Fibroblast of lung (primary cell): ENCODE measurements at regions not wholly inside any gene's neighbourhood (a gene's known extent, or its start where the extent isn't known, plus 50 kb on each side); places are given as distances from the start of the nearest gene placed in this dataset.

Experiments
- DNase-seq, 2 donors: peaks; one replicate each; pipeline versions ENCODE4 v3.0.0 to v3.0.0-alpha.2; 2010; ENCODE audit warnings: low read depth in 2 of 2
- H2AFZ ChIP-seq: 2 replicates; pipeline ENCODE4 v1.5.1; 2012; ENCODE audit warnings: low read length, control low read depth, inconsistent platforms
- H3K27ac ChIP-seq: 2 replicates; pipeline ENCODE4 v1.5.1; 2011; ENCODE audit warnings: low read length, control low read depth; ENCODE audit not compliant: insufficient read depth
- H3K27me3 ChIP-seq: 2 replicates; pipeline ENCODE4 v1.5.1; 2011; ENCODE audit warnings: mild to moderate bottlenecking, low read length; ENCODE audit not compliant: control insufficient read depth, insufficient read depth
- H3K36me3 ChIP-seq: 2 replicates; pipeline ENCODE4 v1.5.1; 2011; ENCODE audit warnings: low read length; ENCODE audit not compliant: control insufficient read depth, insufficient read depth
- H3K4me1 ChIP-seq: 2 replicates; pipeline ENCODE4 v1.5.1; 2011; ENCODE audit warnings: low read length; ENCODE audit not compliant: control insufficient read depth, insufficient read depth; ENCODE audit errors: extremely low read depth
- H3K4me2 ChIP-seq: 2 replicates; pipeline ENCODE4 v1.5.1; 2011; ENCODE audit warnings: low read length, control low read depth; ENCODE audit not compliant: insufficient read depth; ENCODE audit errors: extremely low read depth
- H3K4me3 ChIP-seq, 4 experiments: fragments of 200-600 bp in 1 of 4; sonication (generic) in 1 of 4; replicated peaks in 1 of 4; 2 replicates each; pipeline ENCODE4 v1.5.1; 2011 to 2016; ENCODE audit warnings: low read length in 4 of 4, low read depth in 3 of 4, mild to moderate bottlenecking in 3 of 4, control low read depth in 2 of 4, inconsistent platforms in 1 of 4, mixed read lengths in 1 of 4; ENCODE audit not compliant: insufficient read depth in 1 of 4; ENCODE audit errors: control extremely low read depth in 1 of 4
- H3K79me2 ChIP-seq: 2 replicates; pipeline ENCODE4 v1.5.1; 2012; ENCODE audit warnings: mild to moderate bottlenecking, low read length, inconsistent platforms; ENCODE audit not compliant: control insufficient read depth, insufficient read depth
- H3K9ac ChIP-seq: 2 replicates; pipeline ENCODE4 v1.5.1; 2011; ENCODE audit warnings: mild to moderate bottlenecking, low read length, control low read depth; ENCODE audit not compliant: insufficient read depth
- H3K9me3 ChIP-seq: 2 replicates; pipeline ENCODE4 v1.5.1; 2012; ENCODE audit warnings: low read depth, low read length; ENCODE audit not compliant: control insufficient read depth, insufficient read depth
- H4K20me1 ChIP-seq: 2 replicates; pipeline ENCODE4 v1.5.1; 2011; ENCODE audit warnings: low read length; ENCODE audit not compliant: control insufficient read depth, insufficient read depth; ENCODE audit errors: extremely low read depth
- CTCF ChIP-seq, 2 donors: IDR thresholded peaks in 1 of 2; conservative IDR thresholded peaks in 1 of 2; 1 replicate in 1 of 2; 2 replicates in 1 of 2; pipeline ENCODE4 v1.5.1; 2011 to 2012; ENCODE audit warnings: low read length in 2 of 2, control low read depth in 1 of 2, inconsistent platforms in 1 of 2, low read depth in 1 of 2, mild to moderate bottlenecking in 1 of 2
- EZH2 ChIP-seq: IDR thresholded peaks from 2 replicates; pipeline ENCODE4 v1.5.1; 2012; ENCODE audit warnings: low read length, control low read depth, mild to moderate bottlenecking; ENCODE audit errors: missing control alignments

- H3K4me3 ChIP-seq: no peak overlapping the region
- TF ChIP-seq EZH2 (no peak), CTCF (conservative IDR thresholded peaks at IDR 0.05 in 1 of 2, IDR thresholded peaks at IDR 0.05 in 1 of 2; ENCODE audit: low read depth in 1 of 2, low read length in 2 of 2) (no peak)
- H3K4me1 ChIP-seq: no peaks in the 10 kb centered on the region
- no peaks in the 10 kb centered on the region for H4K20me1 ChIP-seq
- H3K9me3 ChIP-seq: no peaks in the 10 kb centered on the region
- no peaks in the 10 kb centered on the region for H3K27me3 ChIP-seq
- H3K4me2 ChIP-seq: no peak overlapping the region
- no peaks in the 10 kb centered on the region for H3K36me3 ChIP-seq
- no peak overlapping the region for H3K9ac ChIP-seq
- no peak overlapping the region for H3K27ac ChIP-seq
- H2AFZ ChIP-seq: no peak overlapping the region
- H3K79me2 ChIP-seq: no peaks in the 10 kb centered on the region
- DNase-seq: no peak
Observed at GRCh38 chr2:116042530-116042929, 1600.1 kb downstream of the DPP10 start.

DNA sequence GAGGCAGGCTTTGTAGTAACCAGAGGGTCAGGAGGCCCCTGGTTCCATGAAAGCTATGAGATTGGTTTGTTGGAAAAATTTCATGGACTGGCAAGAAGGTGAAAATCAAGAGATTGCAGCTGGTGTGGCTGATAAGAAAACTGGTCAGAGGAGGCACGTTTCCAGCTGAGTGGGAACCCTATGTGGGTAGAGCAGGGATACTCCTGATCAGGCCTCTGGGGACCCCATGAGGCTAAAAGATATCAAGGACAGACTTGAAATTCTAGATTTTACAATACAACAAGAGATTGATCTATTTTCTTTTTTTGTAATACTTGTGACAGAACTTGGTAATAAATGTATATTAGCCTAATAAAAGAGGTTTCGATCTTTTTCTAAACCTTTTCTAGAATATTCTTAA is 1615.1 kb downstream of the DPP10 start:
- DNase-seq: no peak
- Histone ChIP-seq H3K4me2 (no peak overlapping the region), H3K36me3 (no peaks in the 10 kb centered on the region), H4K20me1 (no peaks in the 10 kb centered on the region), H3K27me3 (no peaks in the 10 kb centered on the region), H3K27ac (no peak overlapping the region), H3K4me3 (no peak overlapping the region), H3K9ac (no peak overlapping the region), H3K9me3 (no peaks in the 10 kb centered on the region), H2AFZ (no peak overlapping the region), H3K79me2 (no peaks in the 10 kb centered on the region), H3K4me1 (no peaks in the 10 kb centered on the region)
- TF ChIP-seq EZH2 (no peak), CTCF (conservative IDR thresholded peaks at IDR 0.05 in 1 of 2, IDR thresholded peaks at IDR 0.05 in 1 of 2; ENCODE audit: low read depth in 1 of 2, low read length in 2 of 2) (no peak)

DNA sequence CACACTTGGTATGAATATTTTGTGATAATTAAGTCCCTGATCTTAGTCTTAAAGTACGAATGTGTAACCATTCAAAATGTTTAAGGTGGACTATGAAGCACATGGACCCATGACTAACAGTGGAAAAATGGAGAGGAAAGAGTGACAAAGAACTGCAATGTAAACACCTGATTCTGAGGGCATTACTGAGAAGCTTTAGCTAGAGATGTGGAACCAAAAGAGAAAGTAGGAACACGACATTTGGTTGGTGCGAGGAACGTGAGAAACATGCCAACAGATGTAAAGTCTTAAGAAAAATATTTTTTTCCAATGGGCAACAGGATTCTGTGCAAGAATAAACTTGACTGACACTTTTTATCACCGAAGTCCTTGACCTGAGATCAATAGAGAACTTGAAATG is 1618.6 kb downstream of the DPP10 start:
- no peak overlapping the region for H3K4me2 ChIP-seq

More for the DNA sequence above, 1618.6 kb downstream of the DPP10 start:
- no peak overlapping the region for H3K27ac ChIP-seq
- no peak overlapping the region for H3K9ac ChIP-seq
- no peaks in the 10 kb centered on the region for H3K27me3 ChIP-seq
- H3K4me1 ChIP-seq: no peaks in the 10 kb centered on the region
- no peak for DNase-seq
- H3K79me2 ChIP-seq: no peaks in the 10 kb centered on the region
- no peak overlapping the region for H2AFZ ChIP-seq
- no peak overlapping the region for H3K4me3 ChIP-seq
- TF ChIP-seq EZH2 (no peak), CTCF (conservative IDR thresholded peaks at IDR 0.05 in 1 of 2, IDR thresholded peaks at IDR 0.05 in 1 of 2; ENCODE audit: low read depth in 1 of 2, low read length in 2 of 2) (no peak)
- no peaks in the 10 kb centered on the region for H3K36me3 ChIP-seq
- no peaks in the 10 kb centered on the region for H3K9me3 ChIP-seq
- H4K20me1 ChIP-seq: no peaks in the 10 kb centered on the region
